ENCODE measurements at regions not wholly inside any gene's neighbourhood (a gene's known extent, or its start where the extent isn't known, plus 50 kb on each side); places are given as distances from the start of the nearest gene placed in this dataset.

- Mint-ChIP-seq H3K4me3 (no peak overlapping the region), H3K36me3 (ENCODE audit: low read depth) (no peaks in the 10 kb centered on the region), H3K27ac (no peak overlapping the region), H3K27me3 (peaks cover 8% of the 10 kb centered on the region), H3K9me3 (no peaks in the 10 kb centered on the region), H3K4me1 (ENCODE audit: low read depth) (no peaks in the 10 kb centered on the region)
- ChIA-PET CTCF (no interaction called here), POLR2A (no interaction called here)
- Histone ChIP-seq H3K27me3 (ENCODE audit: control insufficient read depth in 1 of 2, insufficient read depth in 2 of 2, low read length in 2 of 2) (no peaks in the 10 kb centered on the region), H3K9me3 (ENCODE audit: control insufficient read depth in 1 of 2, insufficient read depth in 1 of 2, low read length in 2 of 2) (peaks cover 10 to 33% of the 10 kb centered on the region in 2 experiments), H3K27ac (ENCODE audit: low read depth in 1 of 2, low read length in 2 of 2) (no peak overlapping the region), H3K4me1 (ENCODE audit: insufficient read depth, low read length) (no peaks in the 10 kb centered on the region), H3K4me3 (ENCODE audit: low read length) (no peak overlapping the region), H3K36me3 (ENCODE audit: insufficient read depth, low read length) (no peaks in the 10 kb centered on the region)
- no peak for TF ChIP-seq CTCF (IDR thresholded peaks at IDR 0.05)
- ATAC-seq (ENCODE audit: poor library complexity), result no peak
- no peak for DNase-seq
- intact Hi-C loops (cut with DNase I, micrococcal nuclease), result no loop called here
Observed at GRCh38 chr13:111488486-111489132, 168.2 kb downstream of the TEX29 start.

GRCh38 chr13:111489301-111489700 lies 168.9 kb downstream of the TEX29 start:
- H3K27ac Mint-ChIP-seq, result no peak overlapping the region
- H3K27me3 ChIP-seq (ENCODE audit: control insufficient read depth in 1 of 2, insufficient read depth in 2 of 2, low read length in 2 of 2), result no peaks in the 10 kb centered on the region
- ATAC-seq (ENCODE audit: poor library complexity) (no peak), DNase-seq (peak in 1 of 14 experiments; percentile 4)
- no peak overlapping the region for H3K4me3 Mint-ChIP-seq
- POLR2A ChIA-PET, result no interaction called here
- H3K27ac ChIP-seq (ENCODE audit: low read depth in 1 of 2, low read length in 2 of 2), result no peak overlapping the region
- no peaks in the 10 kb centered on the region for H3K36me3 Mint-ChIP-seq (ENCODE audit: low read depth)
- H3K9me3 ChIP-seq (ENCODE audit: control insufficient read depth in 1 of 2, insufficient read depth in 1 of 2, low read length in 2 of 2), result peaks cover 10 to 33% of the 10 kb centered on the region in 2 experiments
- H3K4me1 ChIP-seq (ENCODE audit: insufficient read depth, low read length), result no peaks in the 10 kb centered on the region
- no peak for TF ChIP-seq CTCF (IDR thresholded peaks at IDR 0.05)
- CTCF ChIA-PET, result no interaction called here
- H3K36me3 ChIP-seq (ENCODE audit: insufficient read depth, low read length), result no peaks in the 10 kb centered on the region
- H3K27me3 Mint-ChIP-seq, result peaks cover 4% of the 10 kb centered on the region
- no peaks in the 10 kb centered on the region for H3K9me3 Mint-ChIP-seq
- no peak overlapping the region for H3K4me3 ChIP-seq (ENCODE audit: low read length)
- intact Hi-C loops (cut with DNase I, micrococcal nuclease), result no loop called here
- H3K4me1 Mint-ChIP-seq (ENCODE audit: low read depth), result no peaks in the 10 kb centered on the region

GRCh38 chr13:111490611-111491010 lies 170.2 kb downstream of the TEX29 start:
- Mint-ChIP-seq H3K27me3 (no peaks in the 10 kb centered on the region), H3K4me3 (no peak overlapping the region), H3K36me3 (ENCODE audit: low read depth) (no peaks in the 10 kb centered on the region), H3K4me1 (ENCODE audit: low read depth) (no peaks in the 10 kb centered on the region), H3K9me3 (peaks cover 4% of the 10 kb centered on the region), H3K27ac (no peak overlapping the region)
- TF ChIP-seq CTCF (IDR thresholded peaks at IDR 0.05), result no peak
- Histone ChIP-seq H3K27ac (ENCODE audit: low read depth in 1 of 2, low read length in 2 of 2) (no peak overlapping the region), H3K27me3 (ENCODE audit: control insufficient read depth in 1 of 2, insufficient read depth in 2 of 2, low read length in 2 of 2) (no peaks in the 10 kb centered on the region), H3K4me1 (ENCODE audit: insufficient read depth, low read length) (no peaks in the 10 kb centered on the region), H3K4me3 (ENCODE audit: low read length) (no peak overlapping the region), H3K9me3 (ENCODE audit: control insufficient read depth in 1 of 2, insufficient read depth in 1 of 2, low read length in 2 of 2) (peaks cover 10 to 33% of the 10 kb centered on the region in 2 experiments), H3K36me3 (ENCODE audit: insufficient read depth, low read length) (no peaks in the 10 kb centered on the region)
- ChIA-PET CTCF (no interaction called here), POLR2A (no interaction called here)
- intact Hi-C loops (cut with DNase I, micrococcal nuclease), result no loop called here
- ATAC-seq (ENCODE audit: poor library complexity), result no peak
- no peak for DNase-seq

All from CD4-positive, alpha-beta T cell (primary cell).